A673 (cell line): ENCODE measurements at regions not wholly inside any gene's neighbourhood (a gene's known extent, or its start where the extent isn't known, plus 50 kb on each side); places are given as distances from the start of the nearest gene placed in this dataset.

Experiments
- BruUV-seq: library from RNA; stranded (reverse); fragments of 400-500 nt; replicated peaks from 2 replicates; lab custom pipeline; 2021; lab: Mats Ljungman, UMichigan
- CTCF ChIA-PET: fragments of 300-600 bp; sonication (Branson Sonifier 250); formaldehyde crosslinking; loops from one replicate; lab custom pipeline; 2022; ENCODE audit warnings: antibody characterized with exemption; lab: Charles Lee
- POLR2A ChIA-PET: fragments of 300-600 bp; sonication (Branson Sonifier 250); formaldehyde crosslinking; loops from one replicate; lab custom pipeline; 2022; ENCODE audit warnings: antibody characterized with exemption; ENCODE audit not compliant: low non-redundant PET; lab: Charles Lee
- DNase-seq: peaks from one replicate; pipeline ENCODE4 v3.0.0-alpha.2; 2015; ENCODE audit warnings: low spot score
- H3K27ac ChIP-seq: fragments of 200-600 bp; sonication (generic); 2 replicates; pipeline ENCODE4 v1.5.1; 2016; ENCODE audit warnings: mixed run types, low read depth, mild to moderate bottlenecking, mixed read lengths, antibody characterized with exemption, low read length; ENCODE audit not compliant: poor library complexity, severe bottlenecking
- H3K27me3 ChIP-seq: fragments of 200-600 bp; sonication (generic); replicated peaks from 2 replicates; pipeline ENCODE4 v1.6.1; 2017; ENCODE audit warnings: mixed run types, low read depth, mild to moderate bottlenecking, mixed read lengths, antibody characterized with exemption, low read length; ENCODE audit not compliant: insufficient read depth, poor library complexity
- H3K36me3 ChIP-seq: fragments of 200-600 bp; sonication (generic); 2 replicates; pipeline ENCODE4 v1.6.1; 2016; ENCODE audit warnings: mixed run types, mild to moderate bottlenecking, mixed read lengths, antibody characterized with exemption, low read length; ENCODE audit not compliant: insufficient read depth, poor library complexity, severe bottlenecking
- H3K4me1 ChIP-seq: fragments of 200-600 bp; sonication (generic); 2 replicates; pipeline ENCODE4 v1.6.1; 2017; ENCODE audit warnings: mixed run types, mild to moderate bottlenecking, mixed read lengths, antibody characterized with exemption, low read length; ENCODE audit not compliant: insufficient read depth, poor library complexity, severe bottlenecking
- H3K4me3 ChIP-seq: fragments of 200-600 bp; sonication (generic); 2 replicates; pipeline ENCODE4 v1.5.1; 2016; ENCODE audit warnings: low read depth, mixed run types, mild to moderate bottlenecking, mixed read lengths, low read length; ENCODE audit not compliant: poor library complexity, severe bottlenecking
- H3K9me3 ChIP-seq: fragments of 200-600 bp; sonication (generic); 2 replicates; pipeline ENCODE4 v1.6.1; 2016; ENCODE audit warnings: mixed run types, low read depth, mild to moderate bottlenecking, mixed read lengths, antibody characterized with exemption, low read length; ENCODE audit not compliant: poor library complexity, severe bottlenecking
- EZH2 ChIP-seq: fragments of 200-600 bp; sonication (generic); IDR thresholded peaks from 2 replicates; pipeline ENCODE4 v1.6.1; 2017; ENCODE audit warnings: borderline replicate concordance, low read depth, mild to moderate bottlenecking, mixed read lengths, antibody characterized with exemption, low read length; ENCODE audit not compliant: poor library complexity, severe bottlenecking
- intact Hi-C: fragments of 100-400 bp; cut with micrococcal nuclease; formaldehyde crosslinking; loops from one replicate; pipeline ENCODE4 v1.10.0; 2022; ENCODE audit not compliant: unreplicated experiment
- TF ChIP-seq, protein P1 (sequence below): fragments of 300-800, 200-600 bp; sonication (generic); conservative IDR thresholded peaks from 2 replicates; pipeline ENCODE4 v1.5.1; 2017; ENCODE audit warnings: low read depth, mild to moderate bottlenecking, antibody characterized with exemption, low read length, moderate library complexity, mixed read lengths

DNA sequence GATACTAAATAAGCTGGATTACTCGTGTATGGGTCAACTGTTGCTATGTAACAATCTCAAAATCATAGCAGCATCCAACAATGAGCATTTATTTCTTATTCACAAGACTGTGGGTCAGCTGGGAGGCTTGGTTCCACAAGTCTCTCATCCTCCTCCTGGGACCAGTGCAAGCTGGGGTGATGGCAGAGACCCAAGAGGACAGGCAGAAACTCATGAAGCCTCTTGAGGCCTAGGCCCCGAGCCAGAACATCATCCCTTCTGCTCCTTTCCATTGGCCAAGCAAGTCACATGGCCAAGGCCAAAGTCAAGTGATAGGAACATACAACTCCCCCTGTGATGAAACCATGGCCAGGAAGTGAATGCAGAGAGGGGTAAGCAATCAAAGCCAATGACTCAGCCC, 422.1 kb downstream of the BCOR start:
- Histone ChIP-seq H3K36me3 (no peaks in the 10 kb centered on the region), H3K4me3 (no peak overlapping the region), H3K27me3 (no peaks in the 10 kb centered on the region), H3K9me3 (no peaks in the 10 kb centered on the region), H3K4me1 (no peaks in the 10 kb centered on the region), H3K27ac (no peak overlapping the region)
- no peak for TF ChIP-seq EZH2
- TF ChIP-seq, protein P1, sequence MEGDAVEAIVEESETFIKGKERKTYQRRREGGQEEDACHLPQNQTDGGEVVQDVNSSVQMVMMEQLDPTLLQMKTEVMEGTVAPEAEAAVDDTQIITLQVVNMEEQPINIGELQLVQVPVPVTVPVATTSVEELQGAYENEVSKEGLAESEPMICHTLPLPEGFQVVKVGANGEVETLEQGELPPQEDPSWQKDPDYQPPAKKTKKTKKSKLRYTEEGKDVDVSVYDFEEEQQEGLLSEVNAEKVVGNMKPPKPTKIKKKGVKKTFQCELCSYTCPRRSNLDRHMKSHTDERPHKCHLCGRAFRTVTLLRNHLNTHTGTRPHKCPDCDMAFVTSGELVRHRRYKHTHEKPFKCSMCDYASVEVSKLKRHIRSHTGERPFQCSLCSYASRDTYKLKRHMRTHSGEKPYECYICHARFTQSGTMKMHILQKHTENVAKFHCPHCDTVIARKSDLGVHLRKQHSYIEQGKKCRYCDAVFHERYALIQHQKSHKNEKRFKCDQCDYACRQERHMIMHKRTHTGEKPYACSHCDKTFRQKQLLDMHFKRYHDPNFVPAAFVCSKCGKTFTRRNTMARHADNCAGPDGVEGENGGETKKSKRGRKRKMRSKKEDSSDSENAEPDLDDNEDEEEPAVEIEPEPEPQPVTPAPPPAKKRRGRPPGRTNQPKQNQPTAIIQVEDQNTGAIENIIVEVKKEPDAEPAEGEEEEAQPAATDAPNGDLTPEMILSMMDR: no peak
- CTCF ChIA-PET: no interaction called here
- POLR2A ChIA-PET: no interaction called here
- intact Hi-C loops: no loop called here
- no TSS peak for BruUV-seq
- DNase-seq: no peak

DNA sequence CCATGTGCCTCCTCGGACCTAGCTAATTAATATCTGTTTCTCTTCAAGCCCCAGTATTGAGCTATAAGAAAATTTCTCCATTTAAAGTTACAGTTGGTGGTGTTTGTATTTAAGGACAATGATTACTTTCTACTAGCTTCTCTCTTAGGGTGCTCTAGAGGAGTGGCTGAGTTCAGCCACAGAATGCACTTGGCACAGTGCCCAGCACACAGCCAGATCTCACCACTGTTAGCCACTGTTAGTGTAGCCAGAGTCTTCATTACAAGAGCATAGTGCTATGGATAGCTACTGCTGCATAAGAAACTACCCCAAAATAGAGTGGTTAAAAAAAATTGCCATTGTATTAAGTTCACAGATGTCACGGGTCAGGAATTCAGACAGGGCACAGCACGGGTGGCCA, 421.3 kb downstream of the BCOR start:
- POLR2A ChIA-PET: no interaction called here

DNA sequence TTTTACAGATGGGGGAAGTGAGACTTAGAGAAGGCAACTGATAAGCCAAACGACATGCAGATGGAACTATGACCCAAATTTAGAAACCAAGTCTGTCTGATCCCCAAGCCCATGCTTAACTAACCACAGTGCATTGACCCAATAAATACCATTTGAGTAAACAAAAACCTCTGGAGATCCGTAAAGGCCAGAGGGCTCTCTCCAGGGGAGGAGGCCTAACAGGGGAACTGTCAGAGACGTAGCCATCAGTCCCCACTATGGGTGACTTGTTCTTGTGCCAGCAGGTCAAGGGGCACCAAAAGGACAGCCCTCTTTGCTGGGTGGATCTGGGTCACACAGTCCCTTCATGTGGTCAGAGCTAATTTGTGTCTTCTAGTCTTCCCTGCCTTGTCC, 420.2 kb downstream of the BCOR start:
- no peak overlapping the region for H3K27ac ChIP-seq
- TF ChIP-seq EZH2: no peak
- TF ChIP-seq, protein P1: no peak
- H3K36me3 ChIP-seq: no peaks in the 10 kb centered on the region
- no TSS peak for BruUV-seq
- intact Hi-C loops: no loop called here
- DNase-seq: no peak
- H3K4me1 ChIP-seq: no peaks in the 10 kb centered on the region
- ChIA-PET POLR2A (no interaction called here), CTCF (no interaction called here)
- no peaks in the 10 kb centered on the region for H3K9me3 ChIP-seq
- H3K27me3 ChIP-seq: no peaks in the 10 kb centered on the region
- H3K4me3 ChIP-seq: no peak overlapping the region

More for the DNA sequence above, 421.3 kb downstream of the BCOR start:
- Histone ChIP-seq H3K27ac (no peak overlapping the region), H3K4me3 (no peak overlapping the region), H3K9me3 (no peaks in the 10 kb centered on the region), H3K27me3 (no peaks in the 10 kb centered on the region), H3K36me3 (no peaks in the 10 kb centered on the region), H3K4me1 (no peaks in the 10 kb centered on the region)
- TF ChIP-seq, protein P1: no peak
- TF ChIP-seq EZH2: no peak
- DNase-seq: no peak
- intact Hi-C loops: no loop called here
- CTCF ChIA-PET: no interaction called here
- no TSS peak for BruUV-seq
